H9 (cell line): ENCODE measurements at regions not wholly inside any gene's neighbourhood (a gene's known extent, or its start where the extent isn't known, plus 50 kb on each side); places are given as distances from the start of the nearest gene placed in this dataset.

ENCODE experiments used
- DNase-seq: peaks from one replicate; pipeline ENCODE4 v3.0.0-alpha.2; 2017
- H2AFZ ChIP-seq: one replicate; pipeline ENCODE4 v1.6.1; 2013; ENCODE audit warnings: mild to moderate bottlenecking, low read length, control low read depth, moderate library complexity
- H2AK5ac ChIP-seq: 2 replicates; pipeline ENCODE4 v1.6.1; 2013; ENCODE audit warnings: low read length, control low read depth, mixed read lengths; ENCODE audit not compliant: insufficient read length
- H2BK120ac ChIP-seq: one replicate; pipeline ENCODE4 v1.6.1; 2013; ENCODE audit warnings: low read depth, mild to moderate bottlenecking, low read length, control low read depth, inconsistent platforms; ENCODE audit not compliant: poor library complexity, severe bottlenecking
- H2BK12ac ChIP-seq: 2 replicates; pipeline ENCODE4 v1.6.1; 2013; ENCODE audit warnings: low read length, control low read depth, mixed read lengths, low read depth; ENCODE audit not compliant: insufficient read length
- H2BK15ac ChIP-seq: 2 replicates; pipeline ENCODE4 v1.6.1; 2013; ENCODE audit warnings: low read depth, low read length, control low read depth
- H2BK20ac ChIP-seq: one replicate; pipeline ENCODE4 v1.6.1; 2013; ENCODE audit warnings: low read depth, mild to moderate bottlenecking, low read length, control low read depth, inconsistent platforms; ENCODE audit not compliant: poor library complexity, severe bottlenecking
- H2BK5ac ChIP-seq: 2 replicates; pipeline ENCODE4 v1.6.1; 2013; ENCODE audit warnings: low read length, control low read depth, mixed read lengths; ENCODE audit not compliant: insufficient read length
- H3K14ac ChIP-seq: 2 replicates; pipeline ENCODE4 v1.6.1; 2013; ENCODE audit warnings: low read length, control low read depth; ENCODE audit not compliant: insufficient read depth
- H3K18ac ChIP-seq: 2 replicates; pipeline ENCODE4 v1.6.1; 2013; ENCODE audit warnings: low read depth, mild to moderate bottlenecking, mixed read lengths, low read length, control low read depth; ENCODE audit not compliant: insufficient read length
- H3K23ac ChIP-seq: 2 replicates; pipeline ENCODE4 v1.6.1; 2013; ENCODE audit warnings: low read length, control low read depth, mixed read lengths, low read depth; ENCODE audit not compliant: insufficient read length
- H3K23me2 ChIP-seq: 2 replicates; pipeline ENCODE4 v1.6.1; 2013; ENCODE audit warnings: low read depth, mild to moderate bottlenecking, mixed read lengths, low read length, control low read depth; ENCODE audit not compliant: insufficient read length, poor library complexity, severe bottlenecking
- H3K27ac ChIP-seq: 2 replicates; pipeline ENCODE4 v1.5.1; 2013; ENCODE audit warnings: low read length, control low read depth, mixed read lengths, low read depth; ENCODE audit not compliant: insufficient read length
- H3K27me3 ChIP-seq: 2 replicates; pipeline ENCODE4 v1.6.1; 2013; ENCODE audit warnings: low read length, control low read depth, inconsistent platforms; ENCODE audit not compliant: insufficient read depth
- H3K4ac ChIP-seq: 2 replicates; pipeline ENCODE4 v1.6.1; 2013; ENCODE audit warnings: low read depth, mild to moderate bottlenecking, control low read depth, inconsistent platforms, low read length, moderate library complexity
- H3K4me1 ChIP-seq: 2 replicates; pipeline ENCODE4 v1.6.1; 2013; ENCODE audit warnings: low read length, control low read depth, inconsistent platforms; ENCODE audit not compliant: insufficient read depth
- H3K4me2 ChIP-seq: 2 replicates; pipeline ENCODE4 v1.6.1; 2013; ENCODE audit warnings: low read length, control low read depth, mixed read lengths; ENCODE audit not compliant: insufficient read length, insufficient read depth
- H3K56ac ChIP-seq: 2 replicates; pipeline ENCODE4 v1.6.1; 2013; ENCODE audit warnings: low read depth, mild to moderate bottlenecking, mixed read lengths, low read length, control low read depth; ENCODE audit not compliant: insufficient read length
- H3K79me1 ChIP-seq: 2 replicates; pipeline ENCODE4 v1.6.1; 2013; ENCODE audit warnings: low read depth, mild to moderate bottlenecking, moderate library complexity, low read length, control low read depth, inconsistent platforms; ENCODE audit not compliant: insufficient read depth, poor library complexity, severe bottlenecking
- H3K79me2 ChIP-seq: 2 replicates; pipeline ENCODE4 v1.6.1; 2013; ENCODE audit warnings: low read length, control low read depth, inconsistent platforms; ENCODE audit not compliant: insufficient read depth
- H3K9ac ChIP-seq: 2 replicates; pipeline ENCODE4 v1.6.1; 2013; ENCODE audit warnings: low read length, control low read depth, mixed read lengths; ENCODE audit not compliant: insufficient read length; ENCODE audit errors: extremely low read depth
- H3K9me3 ChIP-seq: one replicate; pipeline ENCODE4 v1.6.1; 2013; ENCODE audit warnings: low read depth, low read length, inconsistent platforms; ENCODE audit not compliant: control insufficient read depth
- H3T11ph ChIP-seq: one replicate; pipeline ENCODE4 v1.6.1; 2013; ENCODE audit warnings: mild to moderate bottlenecking, low read length, control low read depth, inconsistent platforms
- H4K20me1 ChIP-seq: one replicate; pipeline ENCODE4 v1.6.1; 2013; ENCODE audit not compliant: control insufficient read depth, insufficient read length, insufficient read depth
- H4K5ac ChIP-seq: 2 replicates; pipeline ENCODE4 v1.6.1; 2013; ENCODE audit warnings: low read depth, mild to moderate bottlenecking, mixed read lengths, low read length, control low read depth; ENCODE audit not compliant: insufficient read length
- H4K8ac ChIP-seq: replicated peaks from 2 replicates; pipeline ENCODE4 v1.6.1; 2013; ENCODE audit warnings: low read length, control low read depth, mixed read lengths, low read depth; ENCODE audit not compliant: insufficient read length
- H4K91ac ChIP-seq: 2 replicates; pipeline ENCODE4 v1.6.1; 2013; ENCODE audit warnings: low read depth, mild to moderate bottlenecking, moderate library complexity, mixed read lengths, low read length, control low read depth; ENCODE audit not compliant: insufficient read length
- H3K27ac Mint-ChIP-seq, 3 experiments: 2 replicates in 2 of 3; 3 replicates in 1 of 3; pipeline ENCODE4 v1.8.0; 2020 to 2021; ENCODE audit warnings: mixed read lengths in 3 of 3, mild to moderate bottlenecking in 1 of 3, moderate library complexity in 1 of 3
- H3K27me3 Mint-ChIP-seq: 2 replicates; pipeline ENCODE4 v1.8.0; 2021; ENCODE audit warnings: low read depth, mild to moderate bottlenecking, moderate library complexity, mixed read lengths
- H3K36me3 Mint-ChIP-seq, 3 experiments: 2 replicates in 2 of 3; 3 replicates in 1 of 3; pipeline ENCODE4 v1.8.0; 2020 to 2021; ENCODE audit warnings: low read depth in 3 of 3, mixed read lengths in 3 of 3; ENCODE audit not compliant: insufficient read depth in 1 of 3
- H3K4me1 Mint-ChIP-seq, 2 experiments: 2 replicates each; pipeline ENCODE4 v1.8.0; 2020; ENCODE audit warnings: mixed read lengths in 2 of 2
- H3K4me3 Mint-ChIP-seq, 2 experiments: 2 replicates in 1 of 2; 3 replicates in 1 of 2; pipeline ENCODE4 v1.8.0; 2020 to 2021; ENCODE audit warnings: mild to moderate bottlenecking in 2 of 2, mixed read lengths in 2 of 2, moderate library complexity in 1 of 2
- H3K9me3 Mint-ChIP-seq, 2 experiments: 2 replicates in 1 of 2; 3 replicates in 1 of 2; pipeline ENCODE4 v1.8.0; 2020; ENCODE audit warnings: mild to moderate bottlenecking in 2 of 2, mixed read lengths in 2 of 2, moderate library complexity in 1 of 2
- WGBS: extraction: QIAGEN DNeasy Blood & Tissue Kit; methylation state at CpG from one replicate; pipeline ENCODE4 v1.1.7; 2013; ENCODE audit warnings: missing lambda C conversion rate, low lambda C conversion rate, mixed read lengths; ENCODE audit not compliant: insufficient read length; ENCODE audit errors: extremely low coverage; 5-methylcytosine and 5-hydroxymethylcytosine counted together
- TF ChIP-seq, protein P1 (sequence below): fragments of 200-600 bp; sonication (generic); conservative IDR thresholded peaks from 3 replicates; pipeline ENCODE4 v1.8.0; 2021; ENCODE audit warnings: antibody characterized with exemption, mild to moderate bottlenecking

GRCh38 chr22:48425641-48426040 is 1402.0 kb downstream of the BRD1 start:
- Histone ChIP-seq H3K14ac (no peak overlapping the region; the same call in 1 of the 2 replicates), H2BK120ac (no peak overlapping the region), H2AFZ (no peak overlapping the region), H4K91ac (no peak overlapping the region), H3K4me2 (no peak overlapping the region), H4K5ac (no peak overlapping the region), H4K20me1 (no peaks in the 10 kb centered on the region), H3K27me3 (no peaks in the 10 kb centered on the region), H3K79me1 (no peaks in the 10 kb centered on the region), H3K9ac (no peak overlapping the region), H2BK12ac (no peak overlapping the region), H3K23me2 (no peaks in the 10 kb centered on the region), H2BK20ac (no peak overlapping the region), H3K4me1 (peaks cover 2% of the 10 kb centered on the region; the same call in 1 of the 2 replicates), H3K27ac (no peak overlapping the region), H2BK5ac (no peak overlapping the region), H3K18ac (no peak overlapping the region), H3K4ac (no peak overlapping the region), H3K56ac (no peak overlapping the region), H3T11ph (no peak overlapping the region), H3K9me3 (no peaks in the 10 kb centered on the region), H4K8ac (no peak overlapping the region), H2BK15ac (no peak overlapping the region), H2AK5ac (no peak overlapping the region), H3K79me2 (no peaks in the 10 kb centered on the region), H3K23ac (no peak overlapping the region)
- H3K4me1 Mint-ChIP-seq: peaks cover 14 to 15% of the 10 kb centered on the region in 2 experiments
- H3K36me3 Mint-ChIP-seq: no peaks in the 10 kb centered on the region; a peak in 1 of 7 replicates
- TF ChIP-seq, protein P1, sequence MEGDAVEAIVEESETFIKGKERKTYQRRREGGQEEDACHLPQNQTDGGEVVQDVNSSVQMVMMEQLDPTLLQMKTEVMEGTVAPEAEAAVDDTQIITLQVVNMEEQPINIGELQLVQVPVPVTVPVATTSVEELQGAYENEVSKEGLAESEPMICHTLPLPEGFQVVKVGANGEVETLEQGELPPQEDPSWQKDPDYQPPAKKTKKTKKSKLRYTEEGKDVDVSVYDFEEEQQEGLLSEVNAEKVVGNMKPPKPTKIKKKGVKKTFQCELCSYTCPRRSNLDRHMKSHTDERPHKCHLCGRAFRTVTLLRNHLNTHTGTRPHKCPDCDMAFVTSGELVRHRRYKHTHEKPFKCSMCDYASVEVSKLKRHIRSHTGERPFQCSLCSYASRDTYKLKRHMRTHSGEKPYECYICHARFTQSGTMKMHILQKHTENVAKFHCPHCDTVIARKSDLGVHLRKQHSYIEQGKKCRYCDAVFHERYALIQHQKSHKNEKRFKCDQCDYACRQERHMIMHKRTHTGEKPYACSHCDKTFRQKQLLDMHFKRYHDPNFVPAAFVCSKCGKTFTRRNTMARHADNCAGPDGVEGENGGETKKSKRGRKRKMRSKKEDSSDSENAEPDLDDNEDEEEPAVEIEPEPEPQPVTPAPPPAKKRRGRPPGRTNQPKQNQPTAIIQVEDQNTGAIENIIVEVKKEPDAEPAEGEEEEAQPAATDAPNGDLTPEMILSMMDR: no peak
- no CpG with 5 or more reads among the region's 12 CpGs for WGBS
- H3K27ac Mint-ChIP-seq: no peak overlapping the region
- peaks cover 8% of the 10 kb centered on the region for H3K27me3 Mint-ChIP-seq
- DNase-seq: no peak
- H3K9me3 Mint-ChIP-seq: no peaks in the 10 kb centered on the region
- H3K4me3 Mint-ChIP-seq: no peak overlapping the region; a peak in 2 of 5 replicates
